Vagina (tissue), 2 donors: ENCODE measurements at regions not wholly inside any gene's neighbourhood (a gene's known extent, or its start where the extent isn't known, plus 50 kb on each side); places are given as distances from the start of the nearest gene placed in this dataset.

Experiments used
- CTCF ChIP-seq, 3 experiments: fragments of 450-650 bp in 2 of 3; fragments of 200-600 bp in 1 of 3; sonication (generic) in 1 of 3; IDR thresholded peaks; one replicate each; pipeline ENCODE4 v1.5.1; 2017 to 2019; ENCODE audit warnings: antibody characterized with exemption in 3 of 3, mild to moderate bottlenecking in 2 of 3, moderate library complexity in 2 of 3
- POLR2A ChIP-seq, 2 donors: fragments of 450-650 bp; IDR thresholded peaks; one replicate each; pipeline ENCODE4 v1.6.1; 2017; ENCODE audit warnings: antibody characterized with exemption in 2 of 2, mild to moderate bottlenecking in 2 of 2, moderate library complexity in 2 of 2
- POLR2AphosphoS5 ChIP-seq, 2 donors: sonication (generic); formaldehyde crosslinking; IDR thresholded peaks; one replicate each; pipeline ENCODE4 v1.9.0; 2017; ENCODE audit warnings: antibody characterized with exemption in 2 of 2, mild to moderate bottlenecking in 2 of 2, low read depth in 1 of 2; ENCODE audit not compliant: insufficient read depth in 1 of 2

GRCh38 chr7:25876092-25876491 lies 275.9 kb upstream of the NFE2L3 start:
- TF ChIP-seq POLR2A (IDR thresholded peaks at IDR 0.05) = no peak
- no peak for TF ChIP-seq CTCF (IDR thresholded peaks at IDR 0.05)
- TF ChIP-seq POLR2AphosphoS5 (IDR thresholded peaks at IDR 0.05; ENCODE audit: insufficient read depth in 1 of 2, low read depth in 1 of 2) = no peak
